HG02884 (cell line): ENCODE measurements at regions not wholly inside any gene's neighbourhood (a gene's known extent, or its start where the extent isn't known, plus 50 kb on each side); places are given as distances from the start of the nearest gene placed in this dataset.
"Not testable (repeated sequence)": the region's sequence is repeated elsewhere in the genome, so short reads cannot be mapped to it uniquely, and the experiment has no call there.

Experiments used
- ATAC-seq: cut with Tn5 transposase; IDR thresholded peaks from one replicate; pipeline ENCODE4 v1.9.1; 2021; ENCODE audit warnings: mild to moderate bottlenecking, moderate library complexity; ENCODE audit not compliant: unreplicated experiment

DNA sequence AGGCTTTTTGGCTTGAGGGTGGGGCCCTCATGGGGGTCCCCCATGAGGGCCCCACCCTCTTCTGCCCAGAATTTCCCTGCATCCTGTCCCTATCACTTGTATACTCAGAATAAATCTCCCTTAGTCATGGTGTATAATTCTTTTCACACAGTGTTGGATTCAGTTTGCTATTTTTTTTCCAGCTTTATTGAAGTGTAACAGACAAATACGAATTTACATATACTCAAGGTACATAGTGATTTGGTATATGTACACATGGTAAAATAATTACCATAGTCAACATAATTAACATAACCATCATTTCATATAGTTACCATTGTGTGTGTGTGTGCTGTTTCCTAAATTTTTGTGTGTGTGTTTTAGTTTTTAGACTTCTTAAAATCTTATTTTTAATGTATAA, 289.4 kb downstream of the CNTNAP3B start:
- not testable (repeated sequence) for ATAC-seq

DNA sequence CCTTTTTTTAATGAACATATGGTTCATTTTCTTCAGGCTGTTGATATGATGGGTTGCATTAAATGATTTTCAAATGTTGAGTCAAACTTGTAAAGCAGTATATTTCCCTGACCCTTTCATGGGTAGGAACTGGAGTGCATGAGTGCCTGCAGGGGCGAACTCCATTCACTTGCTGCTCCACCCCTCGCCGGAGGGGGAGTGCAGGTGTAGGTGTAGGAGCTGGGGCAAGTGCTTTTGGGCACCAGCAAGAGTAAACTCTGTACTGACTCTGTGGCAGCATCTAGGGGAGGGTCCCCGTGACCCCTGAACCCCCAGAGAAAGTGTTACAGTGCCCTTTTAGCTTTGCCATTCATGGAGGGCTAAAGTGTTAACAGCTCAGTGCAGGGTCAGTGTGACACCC, 290.3 kb downstream of the CNTNAP3B start:
- not testable (repeated sequence) for ATAC-seq

DNA sequence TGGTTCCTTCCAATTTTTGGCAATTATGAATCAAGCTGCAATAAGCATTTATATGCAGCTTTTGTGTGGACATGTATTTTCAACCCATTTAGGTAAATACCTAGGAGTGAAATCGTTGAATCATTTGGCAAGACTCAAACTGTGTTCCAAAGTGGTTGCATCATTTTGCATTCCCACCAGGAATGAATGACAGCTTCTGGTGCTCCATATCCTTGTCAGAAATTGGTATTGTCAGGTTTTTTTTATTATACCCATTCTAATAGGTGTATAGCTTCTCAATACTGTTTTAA, 290.7 kb downstream of the CNTNAP3B start:
- ATAC-seq: not testable (repeated sequence)

DNA sequence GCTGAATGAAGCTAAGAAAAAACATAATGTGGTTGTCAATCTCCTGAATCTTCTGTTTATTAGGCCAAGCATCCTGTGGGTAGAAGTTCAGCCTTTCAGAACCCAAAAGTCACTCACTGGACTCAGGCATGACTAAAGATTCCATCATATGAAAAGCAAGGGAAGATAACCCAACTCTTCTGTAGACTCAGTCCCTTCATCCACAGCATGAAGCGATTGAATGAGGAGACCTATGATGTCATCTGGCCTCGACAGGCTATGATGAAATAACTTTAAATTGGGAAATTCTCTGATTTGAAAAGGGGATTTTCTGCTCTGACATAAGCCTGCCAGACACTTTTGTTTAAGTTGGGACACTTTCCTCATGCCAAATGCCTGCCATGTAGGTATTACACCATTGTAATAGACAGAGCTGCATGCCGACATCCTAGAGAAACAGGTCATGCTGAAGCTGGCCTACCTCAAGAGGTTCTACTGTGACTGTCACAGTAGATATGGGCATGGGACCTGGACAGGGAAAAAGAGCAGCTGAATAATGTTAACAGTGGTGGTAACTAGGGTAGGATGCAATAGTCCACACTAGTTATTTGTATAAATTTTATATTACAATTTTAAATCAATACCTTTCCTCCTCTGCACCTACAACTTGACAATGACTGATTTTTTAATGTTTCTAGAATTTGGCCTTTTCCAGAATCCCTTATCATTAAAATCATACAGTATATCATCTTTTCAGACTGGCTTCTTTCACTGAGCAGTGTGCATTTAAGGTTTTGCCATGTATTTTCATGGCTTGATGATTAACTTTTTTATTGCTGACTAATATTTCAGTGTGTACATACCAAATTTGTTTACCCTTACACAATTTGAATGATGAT, 291.3 kb downstream of the CNTNAP3B start:
- not testable (repeated sequence) for ATAC-seq

DNA sequence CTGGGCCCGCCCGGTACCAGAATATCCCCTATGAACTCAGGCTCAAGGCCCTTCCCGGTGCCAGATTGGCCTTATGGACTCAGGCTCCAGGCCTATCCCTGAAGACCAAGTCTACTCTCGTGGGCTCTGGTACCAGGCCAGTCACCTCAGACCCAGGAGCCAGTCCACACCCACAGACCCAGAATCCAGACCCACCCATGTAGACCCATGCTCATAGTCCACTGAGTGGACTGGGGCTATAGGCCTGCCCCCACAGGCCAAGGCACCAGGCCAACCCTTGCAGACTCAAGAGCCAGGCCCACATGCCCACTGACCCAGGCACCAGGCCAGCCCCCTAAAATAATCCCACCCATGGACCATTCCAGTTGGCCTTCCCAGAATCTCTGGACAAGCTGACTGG, 296.1 kb downstream of the CNTNAP3B start:
- ATAC-seq: not testable (repeated sequence)

DNA sequence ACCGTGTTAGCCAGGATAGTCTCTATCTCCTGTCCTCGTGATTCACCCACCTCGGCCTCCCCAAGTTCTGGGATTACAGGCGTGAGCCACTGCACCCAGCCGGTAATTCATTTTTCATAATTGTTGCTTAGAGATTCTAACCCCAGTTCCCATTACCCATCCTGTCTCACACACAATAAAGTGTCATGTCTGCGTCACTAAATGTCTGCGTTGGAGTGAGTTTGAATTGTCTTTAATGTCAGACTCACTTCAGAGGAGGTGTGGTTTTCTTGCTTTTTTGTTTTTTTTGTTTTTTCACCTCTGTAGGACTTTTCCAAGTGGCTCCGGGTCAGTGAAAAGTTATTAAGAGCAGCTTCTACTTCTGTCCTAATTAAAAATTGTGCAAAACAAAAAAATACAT, 304.5 kb downstream of the CNTNAP3B start:
- not testable (repeated sequence) for ATAC-seq

DNA sequence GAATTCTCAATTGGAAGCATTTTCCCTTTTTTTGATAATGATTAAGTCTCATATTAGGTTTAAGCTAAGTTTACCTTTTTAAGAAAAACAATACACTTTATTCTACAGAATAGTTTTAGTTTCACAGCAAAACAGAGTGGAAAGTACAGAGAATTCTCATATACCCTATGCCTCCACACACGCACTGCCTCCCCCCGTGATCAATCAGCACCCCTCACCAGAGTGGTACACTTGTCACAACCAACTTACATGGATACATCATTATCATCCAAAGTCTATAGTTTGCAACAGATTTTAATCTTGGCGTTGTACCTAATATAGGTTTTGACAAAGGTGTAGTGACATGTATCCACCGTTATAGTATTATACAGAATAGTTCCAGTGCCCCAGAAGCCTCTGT, 326.5 kb downstream of the CNTNAP3B start:
- ATAC-seq: not testable (repeated sequence)

DNA sequence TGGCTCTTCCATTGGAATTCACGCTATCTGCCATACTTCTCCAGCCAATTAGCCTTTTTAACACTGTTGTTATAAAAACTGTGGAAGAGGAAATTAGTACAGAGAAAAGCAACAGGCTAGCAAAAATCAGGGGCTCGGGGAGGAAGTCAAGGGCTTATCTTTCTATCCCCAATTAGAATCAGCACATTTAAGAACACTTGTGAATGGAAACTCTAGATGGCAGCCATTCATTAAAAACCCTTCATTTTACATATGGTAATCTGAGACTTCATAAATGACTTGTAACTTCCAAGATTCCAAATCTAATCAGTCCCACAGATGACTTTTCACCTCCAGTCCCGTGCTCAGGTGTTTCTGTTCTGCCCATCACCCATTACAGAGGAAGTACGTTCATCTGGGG, 330.5 kb downstream of the CNTNAP3B start:
- ATAC-seq: not testable (repeated sequence)

DNA sequence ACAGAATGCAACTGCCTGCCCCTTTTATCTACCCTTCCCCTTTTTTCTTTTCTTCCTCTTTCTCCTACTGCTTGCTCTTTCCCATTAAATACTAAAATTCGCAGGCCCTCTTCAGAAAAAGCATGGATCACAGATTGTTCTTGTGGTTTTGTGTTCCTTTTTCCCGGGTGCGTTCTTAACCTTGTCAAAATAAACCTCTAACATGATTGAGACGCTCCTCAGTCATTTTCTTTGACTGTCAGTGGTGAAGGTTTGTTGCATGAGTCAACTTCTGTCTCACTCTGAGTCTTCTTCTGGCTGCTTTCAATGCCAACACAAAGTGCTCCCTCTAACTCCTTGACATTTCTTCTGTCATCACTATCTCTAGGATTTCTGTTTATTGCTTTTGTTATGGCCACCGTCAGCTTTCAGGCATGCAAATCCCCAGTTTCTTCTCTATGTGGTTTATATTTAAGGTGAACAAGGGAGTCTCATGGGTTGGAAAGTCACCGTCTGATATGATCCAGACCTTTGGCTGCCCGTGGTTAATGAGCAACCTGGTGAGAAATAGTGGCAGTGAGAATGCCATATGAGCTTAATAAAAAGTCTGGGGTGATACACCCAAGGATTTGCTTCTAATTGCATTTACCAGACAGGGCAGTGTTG, 338.4 kb downstream of the CNTNAP3B start:
- not testable (repeated sequence) for ATAC-seq

DNA sequence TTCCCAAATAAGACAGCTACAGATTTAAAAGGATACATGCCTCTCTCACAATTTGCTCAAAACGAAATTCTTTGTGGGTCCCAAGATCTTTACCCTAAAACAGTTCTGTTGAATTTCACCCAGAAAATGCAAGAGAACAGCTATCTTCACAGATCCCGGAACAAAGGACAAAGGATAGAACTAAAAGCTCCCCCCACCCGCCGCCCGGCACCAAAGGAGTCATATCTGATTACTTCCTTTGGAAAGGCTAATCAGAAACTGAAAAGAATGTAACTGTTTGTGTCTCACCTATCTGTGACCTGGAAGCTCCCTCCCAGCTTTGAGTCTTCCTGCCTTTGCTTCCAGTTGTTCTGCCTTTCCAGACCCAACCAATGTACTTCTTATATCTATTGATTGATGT, 339.2 kb downstream of the CNTNAP3B start:
- not testable (repeated sequence) for ATAC-seq

DNA sequence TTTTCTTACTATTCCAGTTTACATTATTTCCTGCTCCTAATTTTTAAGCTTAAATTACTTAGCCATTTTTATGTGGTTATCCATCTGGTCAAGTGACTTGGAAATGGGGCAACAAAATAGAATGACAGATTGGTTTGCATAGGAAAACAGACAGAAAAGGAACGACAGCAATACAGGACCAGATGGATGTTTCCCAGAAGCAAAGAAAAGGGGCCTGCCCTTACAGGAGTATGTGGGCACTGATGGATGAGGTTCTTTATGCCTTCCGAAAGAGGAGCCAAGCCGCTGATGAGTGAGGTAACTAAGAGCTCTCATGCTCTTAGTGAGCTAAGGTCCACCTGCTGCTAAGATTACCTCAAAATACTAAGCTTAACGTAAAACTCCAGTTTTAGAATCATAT, 339.8 kb downstream of the CNTNAP3B start:
- not testable (repeated sequence) for ATAC-seq

DNA sequence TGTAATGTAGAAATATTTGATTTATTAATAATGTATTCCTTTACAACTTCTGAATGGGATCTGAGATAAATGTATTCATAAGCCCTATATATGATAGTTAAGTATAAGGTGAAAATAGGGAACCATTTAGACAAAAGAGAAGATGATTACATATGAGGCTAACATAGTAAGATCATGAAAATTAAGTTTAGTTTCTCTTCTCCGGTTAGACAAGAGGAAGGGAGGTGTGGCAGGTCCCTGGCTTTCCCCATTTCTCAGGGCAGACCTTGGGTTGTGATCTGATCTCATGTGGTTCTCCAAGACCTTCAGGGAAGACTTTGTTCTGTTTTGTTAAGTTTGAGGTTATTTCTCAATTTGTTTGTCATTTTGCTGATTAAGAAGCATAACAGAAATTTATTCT, 341.3 kb downstream of the CNTNAP3B start:
- not testable (repeated sequence) for ATAC-seq

DNA sequence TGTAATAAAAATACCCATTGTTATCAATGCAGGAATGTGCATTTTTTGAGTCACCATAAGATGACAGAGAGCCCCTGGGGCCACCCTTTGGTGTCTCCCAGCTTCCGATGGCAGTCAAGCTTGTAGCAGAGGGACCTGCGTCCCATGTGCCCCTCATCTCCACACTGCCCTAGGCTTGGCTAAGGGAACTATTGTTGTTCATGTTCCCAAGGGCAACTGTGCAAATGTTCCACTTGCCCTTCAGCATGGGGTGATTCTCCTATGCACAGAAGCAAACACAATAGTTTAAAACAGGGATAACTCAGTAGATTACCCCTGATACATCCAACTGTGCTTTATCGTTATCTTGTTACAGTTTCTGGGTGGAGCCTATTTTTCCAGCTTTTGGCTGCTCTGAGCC, 342.0 kb downstream of the CNTNAP3B start:
- ATAC-seq: not testable (repeated sequence)

DNA sequence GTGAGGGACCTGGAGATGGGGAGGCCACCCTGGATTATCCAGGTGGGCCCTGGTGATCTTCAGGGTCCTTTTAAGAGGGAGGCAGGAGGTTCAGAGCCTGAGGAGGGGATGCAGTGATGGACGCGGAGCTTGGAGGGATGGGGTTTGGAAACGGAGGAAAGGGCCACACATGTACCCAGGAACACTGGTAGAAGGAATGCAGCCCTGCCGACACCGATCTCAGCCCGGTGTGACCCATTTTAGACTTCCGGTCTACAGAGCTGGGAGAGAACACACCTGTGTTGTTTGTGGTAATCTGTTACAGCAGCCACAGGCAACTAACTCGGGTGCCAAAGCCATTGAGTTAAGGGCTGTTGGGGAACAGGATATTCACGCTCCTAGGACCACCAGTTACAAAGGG, 345.2 kb downstream of the CNTNAP3B start:
- ATAC-seq: not testable (repeated sequence)

DNA sequence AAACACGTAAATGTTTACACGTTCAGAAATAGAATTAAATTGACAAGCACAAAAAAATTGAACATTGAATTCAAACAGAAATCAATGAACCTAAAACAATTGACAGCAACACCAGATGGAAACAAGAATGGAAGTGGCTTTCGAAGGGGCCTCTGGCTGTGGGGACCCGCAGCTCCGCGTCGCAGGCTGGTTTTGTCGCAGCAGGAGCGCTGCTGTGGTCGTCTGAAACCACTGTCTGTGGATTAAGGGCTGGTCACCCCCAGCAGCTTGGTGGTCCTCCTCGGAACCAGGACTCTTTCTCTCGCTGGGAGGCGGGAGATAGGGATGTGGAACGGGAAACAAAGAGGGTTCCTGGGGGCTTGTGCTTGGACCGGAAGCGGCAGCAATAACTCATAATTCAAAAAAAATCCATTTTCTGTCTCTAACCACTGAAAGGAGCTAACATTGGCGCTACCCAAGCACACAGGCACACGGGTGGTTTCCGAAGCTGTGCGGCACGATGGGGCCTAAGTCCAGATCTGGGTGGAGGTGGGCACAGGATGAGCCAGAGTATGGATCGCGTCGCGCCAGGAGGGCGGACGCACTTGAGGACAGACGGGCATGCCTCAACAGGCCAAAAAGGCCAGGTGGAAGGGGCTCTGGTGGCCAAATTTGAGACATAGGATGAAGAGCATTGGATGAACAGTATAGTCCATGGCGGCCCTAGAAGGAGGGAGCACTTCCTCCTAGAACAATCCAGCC, 346.0 kb downstream of the CNTNAP3B start:
- ATAC-seq: not testable (repeated sequence)

DNA sequence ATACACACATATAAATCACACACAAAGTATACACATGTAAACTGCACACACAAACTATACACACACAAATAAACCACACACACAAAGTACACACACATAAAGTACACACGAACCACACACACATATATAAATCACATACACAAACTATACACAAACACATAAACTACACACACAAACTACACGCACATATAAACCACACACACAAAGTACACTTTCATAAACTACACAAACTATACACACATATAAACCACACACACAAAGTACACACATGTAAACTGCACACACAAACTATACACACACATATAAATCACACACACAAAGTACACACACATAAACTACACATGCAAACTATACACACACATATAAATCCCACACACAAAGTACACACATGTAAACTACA, 347.3 kb downstream of the CNTNAP3B start:
- not testable (repeated sequence) for ATAC-seq

DNA sequence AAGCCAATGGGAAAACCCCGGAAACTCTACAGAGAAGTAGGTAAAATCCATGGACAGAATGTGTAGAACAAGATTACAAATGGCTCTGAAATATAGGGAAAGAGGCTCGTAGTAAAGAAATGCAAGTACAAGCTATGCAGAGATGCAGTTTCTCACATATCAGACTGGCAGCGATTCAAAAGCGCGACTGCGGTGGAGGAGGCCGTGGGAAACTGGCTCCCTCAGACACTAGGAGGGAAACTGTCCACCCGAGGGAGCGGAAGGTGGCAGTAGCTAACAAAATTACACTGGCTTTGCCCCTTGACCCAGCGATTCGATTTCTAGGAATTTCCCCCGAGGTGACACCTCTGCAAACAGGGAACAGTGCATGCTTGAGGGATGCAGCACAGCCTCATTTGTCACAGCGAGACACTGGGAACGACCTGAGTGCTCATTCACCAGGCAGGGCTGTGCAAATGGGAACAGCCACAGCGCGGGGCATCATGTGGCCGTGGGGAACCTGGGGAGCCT, 349.3 kb downstream of the CNTNAP3B start:
- not testable (repeated sequence) for ATAC-seq

DNA sequence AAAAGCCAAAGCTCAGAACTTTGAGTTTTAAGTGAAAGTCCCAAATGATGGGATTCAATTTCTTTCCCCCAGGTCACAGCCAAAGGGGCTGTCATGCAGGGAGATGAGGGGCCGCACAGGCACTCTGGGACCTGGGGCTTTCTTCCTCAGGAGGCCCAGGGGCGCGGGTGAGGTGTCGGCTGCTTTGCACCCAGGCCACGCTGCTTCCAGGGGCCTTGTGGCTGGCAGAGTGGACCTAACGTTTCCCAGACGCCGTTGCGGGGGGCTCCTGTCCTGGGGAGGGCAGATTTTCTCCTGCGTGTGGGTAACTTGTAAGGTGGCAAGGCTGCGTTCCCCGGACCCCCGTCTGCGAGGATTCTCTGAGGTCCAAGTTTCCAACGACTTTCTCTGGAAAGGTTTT, 350.0 kb downstream of the CNTNAP3B start:
- not testable (repeated sequence) for ATAC-seq

DNA sequence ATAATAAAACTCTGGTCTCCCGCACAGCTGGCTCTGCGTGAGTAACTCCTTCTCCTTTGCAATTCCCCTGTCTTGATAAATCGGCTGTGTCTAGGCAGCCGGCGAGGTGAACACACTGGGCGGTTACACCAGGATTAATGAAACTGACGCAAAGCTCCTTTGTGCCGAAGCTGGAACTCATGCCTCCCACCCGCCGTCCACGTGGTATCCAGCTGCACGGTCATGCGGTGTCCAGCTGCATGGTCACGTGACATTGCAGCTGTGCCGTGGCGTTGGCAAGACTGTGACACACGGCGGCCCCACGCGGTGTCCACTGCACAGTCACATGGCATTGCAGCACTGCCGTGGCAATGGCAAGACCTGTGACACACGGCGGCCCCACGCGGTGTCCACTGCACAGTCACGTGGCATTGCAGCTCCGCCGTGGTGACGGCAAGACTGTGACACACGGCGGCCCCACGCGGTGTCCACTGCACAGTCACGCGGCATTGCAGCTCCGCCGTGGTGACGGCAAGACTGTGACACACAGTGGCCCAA, 350.6 kb downstream of the CNTNAP3B start:
- not testable (repeated sequence) for ATAC-seq

DNA sequence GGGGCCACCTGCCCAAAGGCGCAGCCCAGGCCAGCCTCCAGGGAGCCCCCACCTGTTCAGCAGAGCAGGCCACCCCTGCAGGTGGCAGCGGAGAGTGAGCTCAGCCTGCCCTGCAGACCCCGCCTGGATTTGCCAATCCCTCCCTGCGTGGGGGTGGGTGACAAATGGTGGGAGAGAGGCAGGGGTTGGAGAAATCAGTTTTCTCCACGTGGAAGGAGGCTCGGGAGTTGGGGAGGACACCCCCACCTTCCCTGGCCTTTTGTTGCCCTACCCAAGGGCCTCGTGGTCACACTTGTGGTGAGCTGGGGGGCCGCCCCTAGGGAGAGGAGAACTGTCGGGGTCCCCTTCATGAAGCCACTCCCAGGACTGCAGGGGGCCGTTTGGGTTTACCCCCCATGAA, 351.7 kb downstream of the CNTNAP3B start:
- ATAC-seq: not testable (repeated sequence)

DNA sequence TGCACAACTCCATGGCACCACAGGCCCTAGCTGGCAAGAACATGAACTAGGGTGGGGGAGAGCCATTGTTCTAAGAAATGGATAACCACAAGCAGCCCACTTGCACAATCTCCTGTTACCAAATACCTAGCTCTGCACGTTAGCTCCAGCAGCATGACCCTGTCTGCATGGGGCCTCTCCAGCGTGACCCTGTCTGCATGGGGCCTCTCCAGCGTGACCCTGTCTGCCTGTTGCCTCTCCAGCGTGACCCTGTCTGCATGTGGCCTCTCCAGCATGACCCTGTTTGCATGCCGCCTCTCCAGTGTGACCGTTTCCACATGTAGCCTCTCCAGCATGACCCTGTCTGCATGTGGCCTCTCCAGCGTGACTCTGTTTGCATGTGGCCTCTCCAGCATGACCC, 356.7 kb downstream of the CNTNAP3B start:
- ATAC-seq: not testable (repeated sequence)
